ENCODE measurements at regions not wholly inside any gene's neighbourhood (a gene's known extent, or its start where the extent isn't known, plus 50 kb on each side); places are given as distances from the start of the nearest gene placed in this dataset.

DNA sequence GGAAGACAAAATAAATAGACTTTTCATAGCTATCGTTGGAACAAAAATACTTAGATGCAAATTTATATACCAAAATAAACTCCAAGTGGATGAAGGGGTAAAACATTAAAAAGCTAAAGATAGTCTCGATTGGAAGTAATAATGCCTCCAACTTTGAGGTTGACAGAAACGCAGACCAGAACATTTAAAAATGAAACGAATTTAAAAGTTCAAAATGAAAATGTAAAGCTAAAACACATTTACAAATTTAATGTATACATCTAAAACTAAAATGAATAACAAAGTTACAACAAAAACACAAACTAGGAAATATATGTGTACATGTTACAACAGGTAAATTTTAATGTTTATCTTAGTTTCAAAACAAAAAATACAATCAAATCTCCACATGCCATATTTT is 107.5 kb upstream of the AKR1E2 start:
- TF ChIP-seq CTCF (IDR thresholded peaks at IDR 0.05) (no peak), POLR2AphosphoS5 (IDR thresholded peaks at IDR 0.05) (no peak), POLR2A (IDR thresholded peaks at IDR 0.05) (no peak)

Measured in sigmoid colon (tissue), 4 donors.